ENCODE measurements at regions not wholly inside any gene's neighbourhood (a gene's known extent, or its start where the extent isn't known, plus 50 kb on each side); places are given as distances from the start of the nearest gene placed in this dataset.

GRCh38 chr14:55845963-55846825, 266.2 kb downstream of the KTN1 start:
- H3K4me2 ChIP-seq (ENCODE audit: insufficient read depth, low read length), result no peak overlapping the region
- no peaks in the 10 kb centered on the region for H3K27me3 ChIP-seq (ENCODE audit: insufficient read depth, low read length, poor library complexity)
- TF ChIP-seq EZH2 (IDR thresholded peaks at IDR 0.05; ENCODE audit: borderline replicate concordance, low read depth, low read length, severe bottlenecking), result no peak
- TF ChIP-seq, protein P1, sequence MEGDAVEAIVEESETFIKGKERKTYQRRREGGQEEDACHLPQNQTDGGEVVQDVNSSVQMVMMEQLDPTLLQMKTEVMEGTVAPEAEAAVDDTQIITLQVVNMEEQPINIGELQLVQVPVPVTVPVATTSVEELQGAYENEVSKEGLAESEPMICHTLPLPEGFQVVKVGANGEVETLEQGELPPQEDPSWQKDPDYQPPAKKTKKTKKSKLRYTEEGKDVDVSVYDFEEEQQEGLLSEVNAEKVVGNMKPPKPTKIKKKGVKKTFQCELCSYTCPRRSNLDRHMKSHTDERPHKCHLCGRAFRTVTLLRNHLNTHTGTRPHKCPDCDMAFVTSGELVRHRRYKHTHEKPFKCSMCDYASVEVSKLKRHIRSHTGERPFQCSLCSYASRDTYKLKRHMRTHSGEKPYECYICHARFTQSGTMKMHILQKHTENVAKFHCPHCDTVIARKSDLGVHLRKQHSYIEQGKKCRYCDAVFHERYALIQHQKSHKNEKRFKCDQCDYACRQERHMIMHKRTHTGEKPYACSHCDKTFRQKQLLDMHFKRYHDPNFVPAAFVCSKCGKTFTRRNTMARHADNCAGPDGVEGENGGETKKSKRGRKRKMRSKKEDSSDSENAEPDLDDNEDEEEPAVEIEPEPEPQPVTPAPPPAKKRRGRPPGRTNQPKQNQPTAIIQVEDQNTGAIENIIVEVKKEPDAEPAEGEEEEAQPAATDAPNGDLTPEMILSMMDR (IDR thresholded peaks at IDR 0.05; ENCODE audit: borderline replicate concordance, extremely low read depth, low read length, poor library complexity, severe bottlenecking), result no peak
- H3K4me1 ChIP-seq (ENCODE audit: insufficient read depth, low read length), result no peaks in the 10 kb centered on the region
- no peak overlapping the region for H3K4me3 ChIP-seq (ENCODE audit: low read depth in 1 of 2, low read length in 2 of 2)
- H2AFZ ChIP-seq (ENCODE audit: low read depth, low read length), result no peak overlapping the region
- no peaks in the 10 kb centered on the region for H3K79me2 ChIP-seq (ENCODE audit: insufficient read depth, low read length)
- H3K9ac ChIP-seq (ENCODE audit: low read depth, low read length), result no peak overlapping the region
- H3K9me3 ChIP-seq (ENCODE audit: insufficient read depth, low read length, severe bottlenecking), result no peaks in the 10 kb centered on the region
- H4K20me1 ChIP-seq (ENCODE audit: insufficient read depth, low read length), result no peaks in the 10 kb centered on the region
- H3K36me3 ChIP-seq (ENCODE audit: insufficient read depth, low read length), result no peaks in the 10 kb centered on the region
- ATAC-seq (ENCODE audit: insufficient read depth, low read depth) (no peak), DNase-seq (no peak)
- H3K27ac ChIP-seq (ENCODE audit: low read length), result no peak overlapping the region

GRCh38 chr14:55846826-55847446, 266.9 kb downstream of the KTN1 start:
- Histone ChIP-seq H3K4me2 (ENCODE audit: insufficient read depth, low read length) (no peak overlapping the region), H3K36me3 (ENCODE audit: insufficient read depth, low read length) (no peaks in the 10 kb centered on the region), H3K4me1 (ENCODE audit: insufficient read depth, low read length) (no peaks in the 10 kb centered on the region), H2AFZ (ENCODE audit: low read depth, low read length) (no peak overlapping the region), H4K20me1 (ENCODE audit: insufficient read depth, low read length) (no peaks in the 10 kb centered on the region), H3K79me2 (ENCODE audit: insufficient read depth, low read length) (no peaks in the 10 kb centered on the region), H3K27me3 (ENCODE audit: insufficient read depth, low read length, poor library complexity) (no peaks in the 10 kb centered on the region), H3K27ac (ENCODE audit: low read length) (no peak overlapping the region), H3K9me3 (ENCODE audit: insufficient read depth, low read length, severe bottlenecking) (no peaks in the 10 kb centered on the region), H3K4me3 (ENCODE audit: low read depth in 1 of 2, low read length in 2 of 2) (no peak overlapping the region), H3K9ac (ENCODE audit: low read depth, low read length) (no peak overlapping the region)
- DNase-seq, result no peak
- ATAC-seq (ENCODE audit: insufficient read depth, low read depth), result no peak
- TF ChIP-seq EZH2 (IDR thresholded peaks at IDR 0.05; ENCODE audit: borderline replicate concordance, low read depth, low read length, severe bottlenecking), result no peak
- TF ChIP-seq, protein P1 (IDR thresholded peaks at IDR 0.05; ENCODE audit: borderline replicate concordance, extremely low read depth, low read length, poor library complexity, severe bottlenecking), result no peak

DNA sequence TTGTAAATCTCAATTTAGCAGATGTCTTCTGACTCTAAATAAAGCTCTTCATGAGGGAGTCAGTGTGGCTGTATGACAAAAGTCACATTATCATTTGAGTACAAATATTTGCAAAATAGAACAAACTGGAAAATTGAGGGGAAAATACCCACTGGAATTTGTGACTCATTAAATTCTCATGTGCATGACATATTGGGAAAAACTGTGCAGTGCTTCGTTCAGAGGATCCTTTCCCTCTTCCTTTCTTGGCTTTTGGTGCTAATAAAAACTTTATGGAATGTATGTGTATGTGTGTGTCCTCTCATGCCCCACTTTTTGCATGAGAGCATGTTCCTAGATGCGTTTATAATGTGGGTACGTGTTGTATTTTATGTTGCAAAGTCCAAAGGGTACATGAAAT, 267.8 kb downstream of the KTN1 start:
- Histone ChIP-seq H3K4me3 (ENCODE audit: low read depth in 1 of 2, low read length in 2 of 2) (no peak overlapping the region), H3K4me1 (ENCODE audit: insufficient read depth, low read length) (no peaks in the 10 kb centered on the region), H4K20me1 (ENCODE audit: insufficient read depth, low read length) (no peaks in the 10 kb centered on the region), H2AFZ (ENCODE audit: low read depth, low read length) (no peak overlapping the region), H3K9me3 (ENCODE audit: insufficient read depth, low read length, severe bottlenecking) (no peaks in the 10 kb centered on the region), H3K79me2 (ENCODE audit: insufficient read depth, low read length) (no peaks in the 10 kb centered on the region), H3K27me3 (ENCODE audit: insufficient read depth, low read length, poor library complexity) (no peaks in the 10 kb centered on the region), H3K27ac (ENCODE audit: low read length) (no peak overlapping the region), H3K4me2 (ENCODE audit: insufficient read depth, low read length) (no peak overlapping the region), H3K36me3 (ENCODE audit: insufficient read depth, low read length) (no peaks in the 10 kb centered on the region), H3K9ac (ENCODE audit: low read depth, low read length) (no peak overlapping the region)
- no peak for TF ChIP-seq EZH2 (IDR thresholded peaks at IDR 0.05; ENCODE audit: borderline replicate concordance, low read depth, low read length, severe bottlenecking)
- TF ChIP-seq, protein P1 (IDR thresholded peaks at IDR 0.05; ENCODE audit: borderline replicate concordance, extremely low read depth, low read length, poor library complexity, severe bottlenecking), result no peak
- DNase-seq (no peak), ATAC-seq (ENCODE audit: insufficient read depth, low read depth) (no peak)

All from DND-41 (cell line).